Stromal cell of bone marrow (primary cell): ENCODE measurements at regions not wholly inside any gene's neighbourhood (a gene's known extent, or its start where the extent isn't known, plus 50 kb on each side); places are given as distances from the start of the nearest gene placed in this dataset.
"Not testable (repeated sequence)": the region's sequence is repeated elsewhere in the genome, so short reads cannot be mapped to it uniquely, and the experiment has no call there.

Experiments used
- DNase-seq: peaks from one replicate; pipeline ENCODE4 v3.0.0-alpha.2; 2012; ENCODE audit warnings: low read depth

DNA sequence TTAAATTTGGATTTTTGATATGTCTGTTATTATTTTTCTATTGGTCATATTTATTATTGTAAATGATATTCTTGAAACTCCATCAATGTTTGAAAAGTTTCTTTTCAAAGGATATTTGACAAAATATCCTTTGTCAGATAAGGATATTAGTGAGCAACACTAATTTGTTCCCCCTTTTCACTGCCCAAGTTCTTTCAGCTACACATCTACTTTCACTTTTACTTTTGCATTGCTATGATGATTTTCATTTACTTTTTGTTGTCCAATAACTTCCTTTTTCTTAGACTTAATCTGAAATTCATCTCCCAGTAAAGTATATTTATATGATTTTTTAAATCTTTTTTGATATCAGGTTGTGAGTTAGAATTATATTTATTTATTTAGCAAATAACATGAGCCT, 542.3 kb upstream of the ADGRL3 start:
- no peak for DNase-seq

DNA sequence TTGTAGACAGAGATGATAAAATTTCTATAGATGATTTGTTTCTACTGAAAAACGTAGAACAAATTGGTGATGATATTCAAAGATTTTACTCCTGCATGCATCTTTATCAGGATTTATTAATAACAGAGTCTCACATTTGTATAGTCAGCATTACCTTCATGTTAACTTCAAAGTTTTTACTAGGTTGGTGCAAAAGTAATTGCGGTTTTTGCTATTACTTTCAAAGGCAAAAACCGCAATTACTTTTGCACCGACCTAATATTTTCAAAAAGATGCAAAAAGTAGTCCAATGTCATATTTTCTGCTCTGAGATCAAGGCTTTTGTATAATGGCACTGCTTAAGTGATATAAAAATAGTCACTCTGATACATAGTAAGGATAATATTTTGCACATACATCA, 536.4 kb upstream of the ADGRL3 start:
- no peak for DNase-seq

DNA sequence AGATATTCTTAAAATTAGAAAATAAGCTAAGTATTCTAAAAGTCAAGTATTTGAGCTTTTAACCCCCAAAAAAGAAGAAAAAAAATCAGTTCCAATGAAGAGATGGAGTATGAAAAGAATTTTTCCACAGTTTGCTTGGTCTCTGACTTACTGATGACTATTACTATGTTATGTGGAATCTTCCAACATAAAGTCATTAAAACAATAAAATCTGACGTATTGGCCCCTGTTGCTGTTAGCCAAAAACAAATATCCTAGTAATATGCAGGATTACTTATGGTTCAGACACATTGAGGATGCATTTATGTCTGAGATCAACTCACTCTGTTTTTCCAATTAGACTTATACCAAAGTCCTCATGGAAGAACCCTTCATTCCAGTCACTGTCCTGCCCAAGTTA, 517.2 kb upstream of the ADGRL3 start:
- DNase-seq: peak; percentile 62

DNA sequence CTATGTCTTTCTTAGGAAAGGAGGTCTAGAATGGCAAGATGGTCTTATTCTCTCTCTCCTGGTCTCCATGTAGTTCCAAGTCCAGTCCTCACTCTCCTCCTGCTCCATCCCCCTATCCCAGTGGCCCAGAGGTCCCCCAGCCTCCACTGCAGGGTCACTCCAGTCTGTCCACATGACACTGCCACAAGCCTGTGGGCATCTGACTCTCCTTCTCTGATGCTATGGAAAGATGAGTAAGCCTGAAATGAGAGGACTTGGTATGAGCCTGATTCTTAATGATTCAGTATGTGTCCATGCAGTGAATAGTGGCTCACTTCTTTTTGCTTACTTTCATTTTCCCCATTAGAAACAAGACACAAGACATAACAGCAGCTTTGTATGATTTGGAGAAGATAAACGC, 516.8 kb upstream of the ADGRL3 start:
- peak; percentile 93 for DNase-seq

DNA sequence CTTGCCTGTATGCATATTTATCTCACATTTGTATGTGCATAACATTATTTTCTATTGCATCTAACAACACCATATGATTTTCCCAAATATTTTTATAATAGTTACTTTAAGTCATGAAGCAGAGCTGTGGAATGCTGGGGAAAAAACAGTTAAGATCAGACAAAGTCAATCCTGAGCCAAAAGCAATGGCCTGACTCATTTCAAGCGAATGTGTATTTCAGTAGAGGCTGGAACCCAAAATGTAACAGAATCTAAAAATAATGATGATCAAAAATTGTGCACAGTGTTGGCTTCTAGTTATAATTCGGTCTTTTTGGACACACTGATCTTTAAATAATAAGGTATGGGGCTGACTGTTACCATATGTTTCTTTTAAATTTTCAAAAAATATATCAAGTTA, 516.2 kb upstream of the ADGRL3 start:
- DNase-seq: peak; percentile 89

DNA sequence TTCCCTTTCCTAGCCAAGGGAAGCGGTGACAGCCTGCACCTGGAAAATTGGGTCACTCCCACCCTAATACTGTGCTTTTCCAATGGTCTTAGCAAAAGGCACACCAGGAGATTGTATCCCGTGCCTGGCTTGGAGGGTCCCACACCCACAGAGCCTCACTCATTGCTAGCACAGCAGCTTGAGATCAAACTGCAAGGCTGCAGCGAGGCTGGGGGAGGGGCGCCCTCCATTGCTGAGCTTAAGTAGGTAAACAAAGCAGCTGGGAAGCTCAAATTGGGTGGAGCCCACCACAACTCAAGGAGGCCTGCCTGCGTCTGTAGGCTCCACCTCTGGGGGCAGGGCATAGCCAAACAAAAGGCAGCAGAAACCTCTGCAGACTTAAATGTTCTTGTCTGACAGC, 504.1 kb upstream of the ADGRL3 start:
- not testable (repeated sequence) for DNase-seq

DNA sequence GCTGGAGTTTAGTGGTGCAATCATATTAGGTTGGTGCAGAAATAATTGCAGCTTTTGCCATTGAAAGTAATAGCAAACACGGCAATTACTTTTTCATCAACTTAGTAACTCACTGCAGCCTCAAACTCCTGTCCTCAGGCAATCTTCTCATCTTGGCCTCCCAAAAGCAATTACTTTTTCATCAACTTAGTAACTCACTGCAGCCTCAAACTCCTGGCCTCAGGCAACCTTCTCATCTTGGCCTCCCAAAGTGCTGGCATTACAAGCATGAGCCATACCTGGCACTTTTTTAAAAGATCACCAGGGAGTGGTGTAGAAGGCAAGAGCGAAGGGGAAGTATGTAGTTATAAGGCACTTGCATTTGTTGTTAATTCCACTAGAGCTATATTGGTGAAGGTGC, 491.1 kb upstream of the ADGRL3 start:
- DNase-seq: no peak

DNA sequence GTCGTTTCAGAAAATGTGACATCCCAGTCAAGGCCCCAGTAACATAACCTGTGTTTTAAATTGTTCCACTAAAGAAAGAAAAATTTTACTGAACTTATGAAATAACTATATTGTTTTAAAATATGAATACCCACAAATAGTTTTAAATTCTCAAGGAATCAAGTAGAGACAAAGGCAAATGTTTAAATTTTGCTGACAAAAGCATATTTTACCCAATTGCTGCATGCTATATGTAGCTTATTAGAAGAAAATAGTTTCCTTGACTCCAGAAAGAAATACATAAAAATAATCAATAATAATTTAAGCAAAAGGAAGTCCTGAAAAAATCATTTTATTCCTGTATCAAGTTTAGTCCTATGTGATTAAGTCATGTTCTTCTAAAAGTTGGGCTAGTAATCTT, 481.3 kb upstream of the ADGRL3 start:
- no peak for DNase-seq

DNA sequence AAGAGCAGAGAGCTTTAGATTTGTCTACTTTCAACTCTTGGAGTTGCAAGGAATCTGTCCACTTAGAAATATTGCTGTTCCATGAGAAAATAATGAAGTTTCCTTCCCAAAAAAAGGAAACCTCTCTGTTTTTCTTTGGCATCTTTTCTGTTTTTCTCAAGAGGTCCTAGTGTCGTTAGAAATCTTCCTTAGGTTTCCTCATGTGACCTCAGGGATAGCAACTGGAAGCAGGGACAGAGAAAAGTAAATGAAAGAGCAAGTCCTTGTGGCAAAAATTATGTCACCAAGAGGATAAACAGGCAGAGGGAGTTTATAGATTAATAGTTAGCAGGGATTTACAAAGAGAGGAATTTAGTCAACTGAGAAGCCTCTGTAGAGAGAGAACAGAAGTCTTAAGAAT, 478.4 kb upstream of the ADGRL3 start:
- no peak for DNase-seq

DNA sequence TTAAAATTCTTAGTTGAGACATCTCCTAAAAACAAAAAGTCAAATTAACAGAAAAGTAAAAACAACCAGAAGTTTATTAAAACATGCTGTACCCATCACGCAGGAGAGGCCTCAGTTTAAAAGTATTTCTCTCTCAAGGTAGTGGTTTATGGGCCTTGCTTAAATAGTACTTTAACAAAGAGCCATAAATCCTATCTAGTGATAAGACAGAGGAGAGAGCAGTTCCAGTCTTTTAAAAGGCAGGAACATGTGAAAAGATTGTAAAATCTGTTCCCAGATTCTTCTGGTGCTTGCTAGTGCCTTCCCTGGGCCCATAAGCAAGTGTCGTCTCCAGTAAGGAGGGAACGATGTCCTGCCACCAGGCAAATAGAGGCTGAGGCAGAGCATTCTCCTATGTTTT, 476.3 kb upstream of the ADGRL3 start:
- no peak for DNase-seq

DNA sequence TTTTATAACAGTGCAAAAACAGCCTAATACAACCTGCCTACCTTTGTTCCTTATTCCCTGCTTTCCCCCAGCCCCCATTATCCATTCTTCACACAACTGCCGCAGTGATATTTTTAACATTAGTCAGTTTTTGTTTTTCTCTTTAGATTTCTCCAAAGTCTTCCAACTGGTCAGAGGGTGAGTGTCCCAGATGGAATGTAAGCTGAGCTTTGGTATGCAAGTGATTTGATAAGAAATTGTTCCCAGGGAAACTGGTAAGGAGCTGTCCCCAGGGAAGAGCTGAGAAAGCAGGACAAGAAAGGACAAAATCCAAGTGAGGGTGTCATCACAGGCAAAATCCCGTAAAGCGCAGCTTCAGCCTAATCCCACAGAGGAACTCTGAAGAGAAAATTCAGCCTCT, 475.5 kb upstream of the ADGRL3 start:
- DNase-seq: peak; percentile 58

DNA sequence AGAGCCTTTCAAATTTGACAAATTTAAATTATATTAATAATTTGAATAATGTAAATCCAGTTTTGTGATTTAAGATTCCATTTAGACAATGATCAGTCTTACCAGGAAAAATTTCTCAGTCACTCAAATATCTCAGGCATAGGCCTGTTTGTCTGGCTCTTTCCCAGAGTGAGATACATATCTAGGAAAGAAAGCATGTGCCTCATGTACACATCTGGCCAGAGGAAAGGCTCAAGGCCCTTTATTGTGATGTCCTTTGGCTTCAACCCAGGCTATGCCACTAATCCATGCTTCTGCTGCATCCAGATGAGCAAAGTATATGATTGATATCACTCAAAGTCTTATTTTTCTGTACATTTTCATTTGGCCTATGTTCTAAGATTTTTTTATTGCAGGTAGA, 473.3 kb upstream of the ADGRL3 start:
- DNase-seq: no peak

DNA sequence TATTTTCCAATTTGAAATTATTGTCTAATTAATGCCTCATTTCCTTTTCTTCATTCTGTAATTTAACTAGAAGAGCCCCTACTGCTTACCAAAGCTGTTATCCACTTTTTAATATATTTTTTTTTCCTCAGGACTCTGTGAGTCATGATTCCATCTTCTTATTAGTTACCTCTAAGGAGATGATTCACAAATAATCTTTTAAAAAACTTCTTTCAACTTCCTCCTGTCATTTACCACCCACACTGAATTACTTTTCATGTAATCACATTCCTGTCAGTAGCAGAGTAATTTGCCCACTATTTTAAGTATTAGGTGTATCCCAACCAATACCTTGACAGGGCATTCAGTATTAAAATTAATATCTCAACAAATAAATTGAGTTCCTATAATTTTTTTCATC, 470.9 kb upstream of the ADGRL3 start:
- DNase-seq: no peak

DNA sequence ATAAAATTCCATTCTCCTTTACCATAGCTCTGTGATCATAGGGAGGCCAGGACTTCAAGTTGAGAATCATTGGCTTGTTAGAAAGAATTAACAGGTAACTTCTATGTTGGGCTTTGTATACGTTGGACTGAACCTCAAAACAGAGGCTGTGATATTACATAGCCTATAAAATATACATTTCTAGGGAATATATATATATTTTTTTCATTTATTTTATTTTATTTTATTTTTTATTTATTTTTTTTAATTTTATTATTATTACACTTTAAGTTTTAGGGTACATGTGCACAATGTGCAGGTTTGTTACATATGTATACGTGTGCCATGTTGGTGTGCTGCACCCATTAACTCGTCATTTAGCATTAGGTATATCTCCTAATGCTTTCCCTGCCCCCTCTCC, 470.4 kb upstream of the ADGRL3 start:
- not testable (repeated sequence) for DNase-seq

DNA sequence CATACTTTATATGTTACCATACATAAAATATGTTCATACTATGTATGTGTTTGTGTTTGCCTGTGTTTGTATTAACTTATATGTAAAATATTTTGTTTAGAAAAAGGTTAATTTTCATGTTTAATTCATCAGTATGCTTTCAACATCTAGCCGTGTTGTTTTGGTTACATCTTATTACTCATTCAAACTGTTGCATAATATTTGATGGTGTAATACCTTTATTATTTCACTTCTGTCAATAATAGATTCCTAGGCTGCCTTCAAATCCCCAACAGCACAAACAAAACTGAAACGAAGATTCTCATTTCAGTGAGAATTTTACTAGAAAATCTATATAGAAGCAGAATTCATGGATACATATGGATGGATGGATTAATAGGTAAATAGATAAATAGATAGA, 462.3 kb upstream of the ADGRL3 start:
- peak; percentile 21 for DNase-seq

DNA sequence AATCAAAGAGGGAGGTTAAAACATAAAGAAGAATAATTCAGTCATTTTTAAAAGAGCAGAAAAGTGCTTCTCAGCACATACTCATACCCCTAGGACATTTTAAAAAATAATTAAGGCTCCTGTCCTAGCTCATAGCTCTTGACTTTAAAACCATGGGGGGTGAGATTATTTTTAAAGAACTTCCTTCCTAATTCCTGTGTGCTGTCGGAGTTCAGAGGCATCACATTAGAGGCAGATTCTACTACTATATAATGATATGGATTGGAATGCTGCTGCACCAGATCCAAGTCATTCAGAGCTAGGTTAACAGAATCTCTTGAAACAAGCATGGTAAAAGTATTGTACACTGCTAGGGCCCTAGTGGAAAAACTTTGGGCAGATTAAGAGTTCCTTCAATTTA, 456.5 kb upstream of the ADGRL3 start:
- DNase-seq: no peak

DNA sequence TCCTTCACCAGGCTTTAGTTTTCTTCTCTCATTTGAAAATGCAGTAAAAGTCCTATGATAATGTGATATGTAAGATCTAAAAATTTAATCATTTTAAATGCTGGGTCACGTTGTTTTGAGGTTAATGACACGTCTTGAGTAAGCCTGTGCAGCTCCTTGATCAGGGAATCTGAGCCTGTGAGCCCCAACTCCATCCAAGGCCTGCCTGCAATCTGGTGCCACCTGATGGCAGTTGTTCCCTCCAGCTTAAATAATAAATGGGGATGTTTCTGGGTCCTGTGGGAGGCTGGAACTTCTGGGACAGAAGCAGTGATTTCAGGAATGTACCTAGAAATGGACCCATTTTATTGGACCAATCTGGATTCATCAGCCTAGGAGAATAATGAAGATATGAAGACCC, 455.4 kb upstream of the ADGRL3 start:
- peak; percentile 22 for DNase-seq

DNA sequence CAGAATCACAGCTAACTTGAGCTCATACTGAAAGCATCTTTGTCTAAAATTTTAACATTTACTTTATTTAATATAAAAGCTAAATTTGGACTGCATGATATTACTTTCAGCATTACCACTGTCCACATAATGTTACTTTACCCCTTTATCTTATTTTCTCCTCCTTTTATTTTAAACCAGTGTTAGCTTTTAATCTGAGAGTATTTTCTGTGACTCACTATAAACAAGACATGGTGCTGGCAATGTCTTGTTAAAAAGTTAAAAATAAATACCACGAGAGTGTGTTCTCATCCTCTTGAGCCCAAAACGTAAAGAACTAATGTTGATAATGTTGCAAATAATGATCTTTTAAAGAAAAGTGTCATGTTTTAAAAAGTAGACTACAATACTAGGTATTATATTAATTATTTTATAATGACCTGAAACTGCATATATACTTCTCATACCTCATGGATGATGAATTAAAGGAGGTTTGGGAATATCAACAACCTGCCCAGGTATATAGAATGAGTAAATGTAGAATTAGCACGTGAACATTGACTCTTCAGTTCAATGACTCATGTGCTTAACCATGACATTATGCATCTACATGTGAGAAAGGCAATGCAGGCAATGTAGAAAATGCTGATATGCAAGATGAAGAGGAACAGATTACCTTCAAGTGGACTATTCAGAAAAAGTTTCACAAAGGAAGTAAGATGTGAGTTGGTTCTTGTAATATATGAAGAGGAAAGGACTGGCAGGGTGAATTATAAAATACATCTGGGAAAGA, 454.1 kb upstream of the ADGRL3 start:
- DNase-seq: no peak

DNA sequence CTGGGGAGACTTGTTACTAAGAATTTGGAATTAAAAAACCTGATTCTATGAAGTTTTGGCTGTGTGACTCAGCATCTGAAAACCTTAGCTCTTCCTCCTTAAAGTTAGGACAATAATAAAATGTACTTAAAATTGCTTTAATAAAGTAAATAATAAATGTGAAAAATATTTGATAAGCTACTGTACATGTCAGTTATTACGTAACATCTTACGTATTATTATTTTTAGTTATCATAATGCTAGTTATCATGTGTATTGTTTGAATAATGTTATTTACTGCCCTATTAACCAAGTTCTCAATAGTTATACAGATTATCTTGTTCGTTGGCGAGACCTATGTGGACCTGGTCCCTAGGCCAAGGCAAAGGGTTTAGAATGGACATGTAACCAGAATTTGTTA, 449.2 kb upstream of the ADGRL3 start:
- no peak for DNase-seq

DNA sequence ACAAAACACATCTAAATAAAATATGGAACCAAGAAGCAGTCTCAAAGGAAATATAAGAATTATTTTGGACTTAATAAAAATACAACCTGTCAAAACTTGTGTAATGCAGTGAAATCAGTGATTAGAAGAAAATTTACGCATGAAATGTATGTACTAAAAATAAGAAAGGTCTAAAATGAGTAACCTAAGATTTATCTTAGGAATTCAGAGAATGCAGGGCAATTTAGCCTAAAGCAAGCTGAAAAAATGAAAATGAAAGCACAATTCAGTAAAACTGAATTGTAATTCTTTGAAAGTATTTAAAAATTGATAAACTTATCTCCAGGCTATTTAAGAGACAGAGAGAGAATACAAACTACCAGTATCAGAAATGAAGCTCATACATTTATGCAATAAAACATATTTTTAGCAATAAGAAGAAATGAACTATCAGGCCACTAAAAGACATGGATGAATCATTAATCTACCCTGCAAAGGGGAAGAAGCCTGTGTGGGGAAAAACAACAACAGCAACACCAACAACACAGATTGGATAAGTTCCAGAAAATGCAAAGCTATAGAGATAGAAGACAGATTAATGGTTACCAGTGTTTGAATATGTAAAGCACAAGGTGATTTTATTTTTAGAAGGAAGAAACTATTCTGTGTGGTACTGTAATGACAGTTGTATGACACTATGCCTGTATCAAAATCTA, 442.0 kb upstream of the ADGRL3 start:
- no peak for DNase-seq

DNA sequence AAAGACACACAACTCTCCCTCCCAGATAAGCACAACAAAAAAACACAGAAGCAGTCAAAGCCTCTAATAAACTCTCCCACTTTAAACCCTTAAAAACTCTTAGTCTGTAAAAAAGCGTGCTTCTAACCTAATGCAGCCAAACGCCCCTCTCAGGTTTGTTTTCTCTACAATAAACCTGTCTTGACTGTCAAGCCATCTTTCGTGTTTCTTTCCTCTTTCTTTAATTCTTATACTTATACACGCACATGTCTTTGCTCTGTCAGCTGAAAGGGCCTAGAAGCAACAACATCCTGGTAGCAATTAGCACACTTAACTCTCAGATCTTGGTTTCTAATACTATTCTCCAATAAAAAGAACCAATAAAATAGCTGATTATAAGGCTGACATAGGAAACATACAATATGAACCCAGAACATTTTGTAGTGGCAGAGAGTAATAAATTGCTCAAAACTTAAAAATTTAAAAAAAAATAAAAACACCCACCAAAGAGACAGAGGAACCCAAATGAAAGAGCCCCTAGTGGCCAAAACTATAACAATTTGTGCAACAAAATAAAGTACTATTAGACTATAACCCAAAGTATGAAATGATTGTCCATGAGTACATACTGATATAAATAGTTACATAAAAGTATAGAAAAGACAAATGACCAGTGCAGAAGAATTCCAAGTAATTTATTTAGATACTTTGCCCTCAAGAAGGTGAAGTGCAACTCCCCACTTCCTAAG, 440.4 kb upstream of the ADGRL3 start:
- DNase-seq: no peak

DNA sequence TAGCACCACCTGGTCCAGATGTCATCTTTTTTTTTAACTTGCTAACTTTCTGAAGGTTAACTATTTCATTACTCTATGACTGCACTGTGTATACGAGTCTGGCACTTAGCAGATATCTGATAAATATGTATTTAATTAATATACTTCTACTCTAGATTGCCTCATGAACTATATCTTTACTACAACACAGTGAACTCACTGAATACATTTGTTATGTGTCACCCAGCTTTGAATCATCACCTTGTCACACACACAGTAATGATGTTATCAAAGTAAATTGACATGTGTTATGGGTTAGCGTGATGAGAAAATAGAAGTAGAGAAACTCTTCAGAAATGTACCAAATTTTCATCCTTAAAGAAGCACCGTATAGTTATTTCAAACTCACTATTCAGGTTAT, 419.3 kb upstream of the ADGRL3 start:
- no peak for DNase-seq

DNA sequence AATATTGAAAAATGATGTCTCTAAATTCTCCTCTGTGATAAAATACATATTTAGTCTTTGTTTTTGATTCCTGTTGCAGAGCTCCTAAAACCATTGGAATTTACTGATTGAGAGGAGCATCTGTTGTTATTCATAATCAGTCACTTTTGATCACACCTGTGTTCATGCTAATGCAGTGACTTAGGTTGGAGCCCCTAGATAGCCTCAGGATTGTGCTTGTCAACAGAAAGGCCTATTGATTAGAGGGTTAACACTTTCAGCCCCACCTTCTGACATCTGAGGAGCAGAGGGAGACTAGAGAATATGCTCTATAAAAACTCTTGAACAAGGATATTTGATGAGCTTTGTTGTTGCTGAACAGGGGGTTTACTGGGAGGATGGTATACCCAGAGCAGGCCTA, 409.5 kb upstream of the ADGRL3 start:
- DNase-seq: no peak
